Spleen (tissue), 11 donors: ENCODE measurements at regions not wholly inside any gene's neighbourhood (a gene's known extent, or its start where the extent isn't known, plus 50 kb on each side); places are given as distances from the start of the nearest gene placed in this dataset.

ENCODE experiments used
- DNase-seq: peaks from one replicate; pipeline ENCODE4 v3.0.0-alpha.2; 2020
- H3K27ac ChIP-seq, 8 donors: fragments of 200-600 bp; sonication (generic) in 7 of 8; 1 replicate in 4 of 8; 2 replicates in 4 of 8; pipeline versions ENCODE4 v1.5.0 to v1.8.0; 2016 to 2021; ENCODE audit warnings: inconsistent platforms in 4 of 8, mild to moderate bottlenecking in 4 of 8, moderate library complexity in 1 of 8
- H3K27me3 ChIP-seq, 7 donors: fragments of 200-600 bp; sonication (generic) in 6 of 7; replicated peaks in 1 of 7; 1 replicate in 4 of 7; 2 replicates in 3 of 7; pipeline versions ENCODE4 v1.5.0 to v1.8.0; 2016 to 2021; ENCODE audit warnings: inconsistent platforms in 3 of 7, mild to moderate bottlenecking in 1 of 7
- H3K36me3 ChIP-seq, 6 donors: fragments of 200-600 bp; sonication (generic) in 5 of 6; 1 replicate in 4 of 6; 2 replicates in 2 of 6; pipeline versions ENCODE4 v1.5.0 to v1.8.0; 2016 to 2021; ENCODE audit warnings: inconsistent platforms in 2 of 6
- H3K4me1 ChIP-seq, 6 donors: fragments of 200-600 bp; sonication (generic) in 5 of 6; 1 replicate in 3 of 6; 2 replicates in 3 of 6; pipeline versions ENCODE4 v1.5.0 to v1.8.0; 2016 to 2021; ENCODE audit warnings: inconsistent platforms in 3 of 6
- H3K4me3 ChIP-seq, 8 donors: fragments of 200-600 bp; sonication (generic) in 7 of 8; 1 replicate in 4 of 8; 2 replicates in 4 of 8; pipeline versions ENCODE4 v1.5.0 to v1.8.0; 2016 to 2021; ENCODE audit warnings: inconsistent platforms in 4 of 8, mild to moderate bottlenecking in 4 of 8, moderate library complexity in 2 of 8
- H3K9me3 ChIP-seq, 8 donors: fragments of 200-600 bp; sonication (generic) in 7 of 8; 1 replicate in 4 of 8; 2 replicates in 4 of 8; pipeline versions ENCODE4 v1.5.0 to v1.8.0; 2016 to 2021; ENCODE audit warnings: inconsistent platforms in 4 of 8
- POLR2A ChIP-seq, 3 donors: fragments of 450-650 bp; IDR thresholded peaks; one replicate each; pipeline ENCODE4 v1.5.1; 2017; ENCODE audit warnings: antibody characterized with exemption in 3 of 3, mild to moderate bottlenecking in 1 of 3
- POLR2AphosphoS5 ChIP-seq, 3 donors: sonication (generic); formaldehyde crosslinking; IDR thresholded peaks; one replicate each; pipeline ENCODE4 v1.5.1; 2017; ENCODE audit warnings: antibody characterized with exemption in 3 of 3
- WGBS, 5 donors: extraction: QIAGEN DNeasy Blood & Tissue Kit in 3 of 5; methylation state at CpG; one replicate each; pipeline versions ENCODE4 v1.1.5 to v1.1.7; 2013 to 2018; 5-methylcytosine and 5-hydroxymethylcytosine counted together
- intact Hi-C: fragments of 100-400 bp; cut with DNase I; formaldehyde crosslinking; loops from one replicate; pipeline ENCODE4 v1.15.0; 2023; ENCODE audit warnings: low total_unique reads
- TF ChIP-seq, protein P1 (sequence below), 11 experiments: fragments of 200-600 bp in 7 of 11; fragments of 450-650 bp in 4 of 11; sonication (generic) in 4 of 11; IDR thresholded peaks in 8 of 11; conservative IDR thresholded peaks in 3 of 11; 1 replicate in 7 of 11; 2 replicates in 4 of 11; pipeline versions ENCODE4 v1.4.0 to v1.8.0; 2016 to 2021; ENCODE audit warnings: antibody characterized with exemption in 11 of 11, inconsistent platforms in 4 of 11, mild to moderate bottlenecking in 1 of 11
- donor health status: healthy with polysubstance abuse.
- donor health status: DM: no; HTN: no; CAD: no; lungs with moderate emphysema.
- donor health status: DM: no; HTN: no; CAD: no.
- donor health status: Bipolar disorder and iron deficiency.
- donor health status: healthy.
- donor health status: DM: no; HTN: no; CAD: no.
- donor health status: DM: yes; HTN: yes; CAD: no.

DNA sequence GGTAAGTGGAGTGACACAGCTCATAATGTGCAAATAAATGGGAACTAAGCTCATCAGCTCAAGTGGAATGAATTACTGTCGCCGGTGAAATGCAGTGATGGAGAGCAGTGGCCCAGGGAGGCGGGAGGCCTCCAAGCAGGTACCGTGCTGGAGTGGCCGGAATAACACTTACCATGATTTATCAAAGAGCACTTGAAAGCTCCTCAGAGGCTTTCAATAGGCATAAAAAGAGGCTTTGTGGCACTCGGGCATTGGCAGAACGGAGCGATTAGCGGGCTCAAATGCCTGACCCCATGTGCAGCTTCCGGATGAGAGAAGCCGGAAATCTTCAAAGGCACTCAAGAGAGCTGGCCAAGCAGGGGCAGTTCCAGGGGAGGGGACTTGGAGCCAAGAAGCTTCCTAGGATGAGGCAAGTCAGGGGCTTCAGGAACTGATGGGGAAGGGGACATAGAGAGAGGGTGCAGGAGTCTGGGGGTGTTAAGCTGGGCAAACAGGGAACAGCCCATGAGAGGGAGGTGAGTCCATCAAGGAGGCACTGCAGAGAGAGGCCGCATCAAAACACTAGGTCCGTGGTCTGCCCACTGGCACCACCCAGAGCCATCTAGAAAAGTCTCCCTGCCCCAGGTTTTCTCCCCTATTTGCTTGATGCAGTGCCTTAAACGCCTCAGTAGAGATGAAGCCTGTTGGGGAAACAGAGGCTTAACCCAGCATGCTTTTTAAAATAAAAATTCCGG is 144.0 kb upstream of the IRX6 start:
- Histone ChIP-seq H3K4me1 (no peaks in the 10 kb centered on the region), H3K27me3 (peaks cover 0 to 11% (median 0%) of the 10 kb centered on the region in 7 donors), H3K27ac (no peak overlapping the region), H3K36me3 (no peaks in the 10 kb centered on the region), H3K9me3 (no peaks in the 10 kb centered on the region), H3K4me3 (no peak overlapping the region)
- WGBS, 5 donors: 65 to 77% (median 73%) methylated on average over 15 of the region's 15 CpGs
- DNase-seq: no peak
- TF ChIP-seq, protein P1, sequence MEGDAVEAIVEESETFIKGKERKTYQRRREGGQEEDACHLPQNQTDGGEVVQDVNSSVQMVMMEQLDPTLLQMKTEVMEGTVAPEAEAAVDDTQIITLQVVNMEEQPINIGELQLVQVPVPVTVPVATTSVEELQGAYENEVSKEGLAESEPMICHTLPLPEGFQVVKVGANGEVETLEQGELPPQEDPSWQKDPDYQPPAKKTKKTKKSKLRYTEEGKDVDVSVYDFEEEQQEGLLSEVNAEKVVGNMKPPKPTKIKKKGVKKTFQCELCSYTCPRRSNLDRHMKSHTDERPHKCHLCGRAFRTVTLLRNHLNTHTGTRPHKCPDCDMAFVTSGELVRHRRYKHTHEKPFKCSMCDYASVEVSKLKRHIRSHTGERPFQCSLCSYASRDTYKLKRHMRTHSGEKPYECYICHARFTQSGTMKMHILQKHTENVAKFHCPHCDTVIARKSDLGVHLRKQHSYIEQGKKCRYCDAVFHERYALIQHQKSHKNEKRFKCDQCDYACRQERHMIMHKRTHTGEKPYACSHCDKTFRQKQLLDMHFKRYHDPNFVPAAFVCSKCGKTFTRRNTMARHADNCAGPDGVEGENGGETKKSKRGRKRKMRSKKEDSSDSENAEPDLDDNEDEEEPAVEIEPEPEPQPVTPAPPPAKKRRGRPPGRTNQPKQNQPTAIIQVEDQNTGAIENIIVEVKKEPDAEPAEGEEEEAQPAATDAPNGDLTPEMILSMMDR (IDR thresholded peaks at IDR 0.05 in 8 of 11, conservative IDR thresholded peaks at IDR 0.05 in 3 of 11): no peak
- TF ChIP-seq POLR2AphosphoS5 (IDR thresholded peaks at IDR 0.05): no peak
- TF ChIP-seq POLR2A (IDR thresholded peaks at IDR 0.05): no peak
- intact Hi-C loops: no loop called here

DNA sequence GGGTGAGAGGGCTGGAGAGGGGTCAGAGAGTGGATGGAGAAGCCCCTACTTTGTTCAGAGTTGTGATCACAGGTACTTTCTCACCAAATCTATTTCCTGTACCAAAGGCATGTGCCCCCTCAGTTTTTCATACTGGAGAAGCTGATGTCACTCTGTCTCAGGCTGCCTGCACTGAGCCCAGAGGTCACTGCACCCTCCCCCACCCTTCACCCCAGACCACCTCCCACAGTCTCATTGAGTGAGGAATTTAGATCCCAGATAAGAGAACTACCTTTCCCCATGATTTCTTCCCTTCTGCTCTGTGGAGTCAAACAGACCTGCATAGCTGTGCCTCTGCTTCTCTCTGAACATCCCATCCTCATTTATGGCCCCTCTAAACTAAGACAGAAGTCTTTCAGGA is 140.0 kb upstream of the IRX6 start:
- TF ChIP-seq POLR2AphosphoS5 (IDR thresholded peaks at IDR 0.05): no peak
- no peak for TF ChIP-seq POLR2A (IDR thresholded peaks at IDR 0.05)
- TF ChIP-seq, protein P1 (IDR thresholded peaks at IDR 0.05 in 8 of 11, conservative IDR thresholded peaks at IDR 0.05 in 3 of 11): no peak
- Histone ChIP-seq H3K4me3 (no peak overlapping the region), H3K27me3 (peaks cover 0 to 33% (median 0%) of the 10 kb centered on the region in 7 donors), H3K36me3 (no peaks in the 10 kb centered on the region), H3K27ac (no peak overlapping the region), H3K9me3 (no peaks in the 10 kb centered on the region), H3K4me1 (no peaks in the 10 kb centered on the region)
- DNase-seq: no peak
- intact Hi-C loops: no loop called here

DNA sequence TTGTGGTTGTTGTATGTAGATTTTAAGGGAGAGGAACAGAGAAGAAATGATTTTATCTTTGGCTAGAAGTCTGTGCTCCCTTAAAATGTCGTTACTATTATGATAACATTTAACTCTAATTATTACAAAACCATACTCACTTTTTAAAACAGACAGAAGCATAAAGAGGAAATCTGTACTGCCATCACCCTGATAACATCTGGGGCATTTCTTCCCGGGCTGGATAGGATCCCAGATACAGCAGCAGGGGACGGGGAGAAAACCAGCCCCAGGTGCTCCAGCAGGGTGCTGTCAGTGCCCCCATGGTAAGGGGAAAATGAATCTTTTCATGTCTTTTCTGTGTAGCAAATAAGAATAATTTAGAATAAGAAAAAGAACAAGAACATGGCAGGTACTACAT is 139.4 kb upstream of the IRX6 start:
- no peaks in the 10 kb centered on the region for H3K4me1 ChIP-seq
- 15 to 32% (median 18%) methylated on average over 3 of the region's 3 CpGs for WGBS, 5 donors
- H3K9me3 ChIP-seq: no peaks in the 10 kb centered on the region
- peaks cover 0 to 36% (median 0%) of the 10 kb centered on the region in 7 donors for H3K27me3 ChIP-seq
- H3K36me3 ChIP-seq: no peaks in the 10 kb centered on the region
- no peak for DNase-seq
- no peak overlapping the region for H3K27ac ChIP-seq
- H3K4me3 ChIP-seq: no peak overlapping the region
- intact Hi-C loops: no loop called here
- no peak for TF ChIP-seq POLR2AphosphoS5 (IDR thresholded peaks at IDR 0.05)
- TF ChIP-seq POLR2A (IDR thresholded peaks at IDR 0.05): no peak
- TF ChIP-seq, protein P1 (IDR thresholded peaks at IDR 0.05 in 8 of 11, conservative IDR thresholded peaks at IDR 0.05 in 3 of 11): no peak

DNA sequence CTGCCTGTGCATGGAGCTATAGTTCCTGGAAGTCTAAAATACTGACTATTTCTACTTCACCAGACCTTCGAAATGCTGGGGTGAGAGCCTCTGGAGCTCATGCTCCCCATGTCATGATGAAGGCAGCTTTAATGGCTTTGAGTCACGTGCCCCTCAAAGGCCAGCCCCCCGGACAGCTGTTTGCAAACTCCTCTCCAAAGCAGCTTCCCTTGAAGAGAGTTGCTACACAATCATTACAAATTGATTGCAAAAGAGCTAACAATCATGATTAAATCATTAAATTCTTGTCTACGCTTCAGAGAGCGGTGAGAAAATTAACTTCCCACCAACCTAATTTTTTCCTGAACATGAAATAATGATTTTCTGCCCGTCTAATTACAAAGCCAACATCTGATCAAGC is 134.8 kb upstream of the IRX6 start:
- Histone ChIP-seq H3K4me1 (no peaks in the 10 kb centered on the region), H3K36me3 (no peaks in the 10 kb centered on the region), H3K27ac (no peak overlapping the region), H3K27me3 (peaks cover 0 to 52% (median 0%) of the 10 kb centered on the region in 7 donors), H3K4me3 (no peak overlapping the region), H3K9me3 (peaks cover 0 to 12% (median 6%) of the 10 kb centered on the region in 8 donors)
- WGBS, 5 donors: 62 to 73% (median 64%) methylated on average over 5 to 6 of the region's 6 CpGs
- TF ChIP-seq POLR2A (IDR thresholded peaks at IDR 0.05): no peak
- TF ChIP-seq POLR2AphosphoS5 (IDR thresholded peaks at IDR 0.05): no peak
- TF ChIP-seq, protein P1 (IDR thresholded peaks at IDR 0.05 in 8 of 11, conservative IDR thresholded peaks at IDR 0.05 in 3 of 11): no peak
- no peak for DNase-seq
- intact Hi-C loops: no loop called here
